ENCODE measurements at regions not wholly inside any gene's neighbourhood (a gene's known extent, or its start where the extent isn't known, plus 50 kb on each side); places are given as distances from the start of the nearest gene placed in this dataset.
"Not testable (repeated sequence)": the region's sequence is repeated elsewhere in the genome, so short reads cannot be mapped to it uniquely, and the experiment has no call there.

DNA sequence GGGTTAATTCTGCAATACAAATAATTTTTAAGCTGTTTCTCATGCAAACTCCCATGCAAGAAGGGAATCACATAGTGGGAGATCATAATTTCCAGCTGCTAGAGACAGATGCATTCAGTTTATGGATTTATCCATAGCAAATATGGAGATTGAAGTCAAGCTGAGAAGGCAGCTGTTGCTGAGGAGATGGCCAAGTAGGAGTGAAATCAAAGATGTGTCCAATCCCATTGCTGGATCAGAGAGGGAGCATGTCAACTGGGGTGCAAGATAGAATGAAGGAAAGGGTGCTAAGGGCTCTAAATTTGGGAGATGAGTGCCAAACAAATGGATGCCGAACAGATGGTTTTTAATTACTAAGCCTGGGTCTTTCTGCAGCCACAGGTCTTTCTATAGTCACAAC lies 504.5 kb downstream of the NFIB start:
- DNase-seq = no peak

DNA sequence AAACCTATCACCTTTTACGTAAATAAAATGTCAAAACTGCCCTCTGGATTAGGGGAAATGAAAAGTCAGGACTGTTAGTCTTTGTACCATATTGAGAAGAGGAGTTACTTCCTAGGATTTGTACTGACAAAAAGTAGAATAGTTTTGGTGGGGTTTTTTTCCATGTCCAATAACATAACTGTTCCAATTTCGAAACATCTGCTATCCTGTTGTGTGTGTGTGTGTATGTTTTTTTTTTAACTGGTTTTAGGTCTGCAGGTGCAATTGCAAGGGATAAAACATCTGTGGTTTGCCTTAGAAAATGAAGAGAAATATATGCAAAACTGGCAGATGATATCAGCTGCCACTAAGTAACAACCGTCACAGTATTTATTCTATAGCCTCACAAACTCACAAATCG lies 506.8 kb downstream of the NFIB start:
- no peak for DNase-seq

DNA sequence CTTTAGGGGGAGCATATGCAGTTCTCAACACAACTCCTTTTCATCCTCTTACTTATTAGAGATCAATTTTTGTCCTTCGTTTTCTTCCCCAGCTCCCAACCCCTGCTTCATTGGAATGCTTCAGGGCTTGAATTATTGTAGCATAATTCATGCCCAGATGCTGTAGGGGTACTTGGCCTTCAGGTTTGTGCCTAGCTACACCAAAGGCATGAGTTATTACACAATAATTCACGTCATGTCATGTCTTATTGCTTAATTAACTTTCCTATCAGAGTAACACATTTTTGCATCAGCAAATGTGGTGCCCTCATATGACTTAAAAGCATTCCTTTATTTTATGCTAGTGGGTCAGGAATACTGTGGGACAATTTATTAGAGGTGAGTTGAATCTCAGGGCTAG lies 507.2 kb downstream of the NFIB start:
- DNase-seq = no peak

DNA sequence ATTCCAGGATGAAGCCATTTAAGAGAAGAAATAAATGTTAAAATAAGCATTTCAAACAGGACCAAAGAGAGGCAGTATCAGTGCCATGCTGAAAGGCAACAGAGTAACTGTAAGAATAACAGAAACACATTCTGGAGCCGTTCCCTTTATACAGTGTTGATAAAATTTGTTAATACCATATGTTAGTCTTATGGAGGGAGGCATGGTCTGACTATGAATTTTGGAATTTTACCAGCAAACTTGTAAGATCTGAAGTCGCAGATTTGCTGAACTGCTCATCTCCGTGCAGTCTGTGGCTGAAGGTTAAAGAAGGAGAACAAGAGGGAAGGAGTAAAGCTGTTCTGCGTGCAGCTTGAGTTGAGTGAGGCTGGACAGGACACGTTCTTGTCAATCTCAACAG lies 508.4 kb downstream of the NFIB start:
- no peak for DNase-seq

DNA sequence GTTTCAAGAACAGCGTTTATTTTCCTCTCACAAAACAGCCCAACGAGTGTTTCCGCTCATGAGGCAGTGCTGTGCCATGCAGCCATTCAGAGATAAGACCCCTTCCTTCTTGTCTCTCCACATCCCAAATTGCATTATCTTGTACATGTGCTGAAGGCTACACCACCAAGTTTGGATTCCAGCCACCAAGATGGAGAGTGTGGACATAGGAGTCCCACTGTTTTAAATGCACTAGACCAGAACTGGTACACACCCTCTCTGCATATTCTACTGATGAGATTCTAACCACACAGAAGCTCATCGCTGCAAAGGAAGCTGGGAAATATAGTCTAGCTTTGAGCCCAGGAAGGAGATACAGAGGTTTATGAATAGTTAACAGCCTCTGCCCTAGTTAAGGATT lies 509.4 kb downstream of the NFIB start:
- no peak for DNase-seq

DNA sequence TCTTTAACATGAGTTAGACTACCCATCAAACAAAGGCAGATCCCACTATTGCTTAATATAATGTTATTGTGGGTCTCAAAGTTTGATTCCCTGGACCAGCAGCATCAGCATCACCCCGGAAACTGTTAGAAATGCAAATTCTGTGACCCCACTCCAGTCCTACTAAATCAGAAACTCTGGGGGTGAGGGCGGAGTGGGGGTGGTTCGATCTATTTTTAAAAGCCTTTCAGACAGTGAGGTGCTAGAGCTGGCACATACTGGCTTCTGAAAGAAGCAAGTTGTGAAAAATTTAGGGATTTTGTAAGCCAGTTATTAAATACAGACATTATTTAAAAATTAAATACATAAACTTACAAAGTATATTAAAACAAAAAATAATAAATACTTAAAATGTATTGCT lies 513.2 kb downstream of the NFIB start:
- DNase-seq = no peak

DNA sequence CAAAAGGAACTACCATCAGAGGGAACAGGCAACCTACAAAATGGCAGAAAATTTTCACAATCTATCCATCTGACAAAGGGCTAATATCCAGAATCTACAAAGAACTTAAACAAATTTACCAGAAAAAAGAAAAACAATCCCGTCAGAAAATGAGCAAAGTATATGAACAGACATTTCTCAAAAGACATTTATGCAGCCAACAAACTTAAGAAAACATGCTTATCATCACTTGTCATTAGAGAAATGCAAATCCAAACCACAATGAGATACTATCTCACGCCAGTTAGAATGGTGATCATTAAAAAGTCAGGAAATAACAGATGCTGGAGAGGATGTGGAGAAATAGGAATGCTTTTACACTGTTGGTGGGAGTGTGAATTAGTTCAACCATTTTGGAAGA lies 516.2 kb downstream of the NFIB start:
- not testable (repeated sequence) for DNase-seq

DNA sequence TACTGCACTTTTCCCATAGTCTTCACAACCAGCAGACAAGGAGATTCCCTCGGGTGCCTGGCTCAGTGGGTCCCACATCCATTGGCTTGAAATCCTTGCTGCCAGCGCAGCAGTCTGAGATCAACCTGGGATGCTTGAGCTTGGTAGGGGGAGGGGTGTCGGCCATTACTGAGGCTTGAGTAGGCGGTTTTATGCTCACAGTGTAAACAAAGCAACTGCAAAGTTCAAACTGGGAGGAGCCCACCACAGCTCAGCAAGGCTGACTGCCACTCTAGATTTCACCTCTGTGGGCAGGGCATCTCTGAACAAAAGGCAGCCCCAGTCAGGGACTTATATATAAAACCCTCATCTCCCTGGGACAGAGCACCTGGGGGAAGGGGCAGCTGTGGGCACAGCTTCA lies 512.3 kb upstream of the MPDZ start:
- no peak for DNase-seq

DNA sequence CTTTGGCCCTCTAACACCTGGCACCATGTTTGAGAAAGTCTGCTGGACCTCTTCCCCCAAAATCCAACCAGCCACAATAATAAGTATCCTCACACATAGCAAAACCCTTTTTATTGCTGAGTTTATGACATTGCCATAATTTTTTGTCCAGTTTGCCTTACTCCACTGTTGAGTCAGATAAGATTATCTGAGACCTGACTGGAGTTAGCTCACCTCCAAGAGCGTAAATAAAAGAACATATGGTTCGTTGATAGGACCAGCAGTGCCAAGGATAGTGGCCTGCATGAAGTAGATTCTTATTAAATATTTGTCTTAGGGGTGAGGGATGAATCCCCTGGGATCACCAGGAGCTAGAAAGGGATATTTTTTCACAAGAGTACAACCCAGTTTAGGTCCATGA lies 510.6 kb upstream of the MPDZ start:
- no peak for DNase-seq

DNA sequence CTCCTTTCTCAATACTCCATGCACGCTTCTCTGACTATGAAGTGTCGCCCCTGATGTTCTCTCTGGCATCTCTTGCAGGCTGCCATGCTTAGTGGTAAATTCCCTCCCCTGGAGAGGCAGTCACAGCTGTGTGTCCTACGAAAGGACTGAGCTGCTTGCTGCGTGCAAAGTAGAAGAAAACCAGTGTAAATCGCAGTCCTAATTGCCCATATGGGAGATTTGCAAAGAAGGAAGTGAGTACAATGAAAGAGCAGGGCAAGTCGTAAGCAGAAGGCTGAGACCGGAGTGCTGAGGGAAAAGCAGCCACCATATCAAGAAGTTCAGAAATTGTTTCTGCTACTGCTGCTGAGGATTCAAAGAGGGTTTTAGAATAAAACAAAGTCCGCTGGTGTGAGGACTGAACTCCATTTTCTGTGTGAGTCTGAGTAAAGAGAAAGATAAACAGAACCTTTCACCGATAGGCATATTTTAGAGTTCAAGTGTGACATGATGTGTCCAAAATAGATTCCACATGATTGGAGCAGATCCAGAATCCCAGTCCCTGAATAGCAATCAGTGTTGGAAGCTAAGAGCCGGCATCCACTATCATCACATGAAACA lies 507.8 kb upstream of the MPDZ start:
- no peak for DNase-seq

DNA sequence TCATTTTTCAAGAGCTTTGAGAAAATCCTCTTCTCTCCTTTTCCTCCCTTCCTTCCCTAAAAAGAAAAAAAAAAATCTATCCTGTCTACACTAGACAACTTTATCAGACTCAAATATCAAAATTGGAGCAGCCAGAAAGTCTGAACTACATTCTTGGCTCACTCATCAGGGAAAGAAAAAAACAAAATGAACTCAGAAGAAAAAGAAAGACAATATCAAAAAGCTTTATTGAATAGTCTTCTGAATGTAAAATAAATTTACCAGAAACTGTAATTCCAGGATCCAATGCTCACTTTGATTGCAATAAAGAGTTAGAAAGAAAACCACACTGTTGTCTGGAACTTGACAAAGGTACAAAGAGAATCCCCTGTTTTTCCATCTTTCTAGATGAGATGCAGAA lies 507.2 kb upstream of the MPDZ start:
- DNase-seq = no peak

DNA sequence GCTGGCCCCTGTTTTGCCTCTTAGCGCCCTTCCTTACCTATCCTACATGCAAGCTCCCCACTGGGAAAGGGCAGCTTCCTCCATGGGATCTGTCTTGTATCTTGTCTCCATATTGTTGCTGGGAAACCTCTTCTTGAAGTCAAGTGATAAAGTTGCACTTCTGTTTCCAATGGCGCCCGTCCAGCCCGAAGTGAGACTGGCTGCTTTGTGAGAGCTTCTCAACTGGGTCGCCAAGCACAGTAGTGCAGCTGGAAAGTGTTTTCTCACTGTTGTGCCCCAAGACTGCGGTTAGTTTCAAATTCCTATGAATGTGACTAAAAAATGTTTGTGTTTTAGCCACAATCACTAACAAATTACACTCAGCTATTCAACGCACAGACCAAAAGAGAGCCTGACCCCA lies 506.6 kb upstream of the MPDZ start:
- DNase-seq = no peak

DNA sequence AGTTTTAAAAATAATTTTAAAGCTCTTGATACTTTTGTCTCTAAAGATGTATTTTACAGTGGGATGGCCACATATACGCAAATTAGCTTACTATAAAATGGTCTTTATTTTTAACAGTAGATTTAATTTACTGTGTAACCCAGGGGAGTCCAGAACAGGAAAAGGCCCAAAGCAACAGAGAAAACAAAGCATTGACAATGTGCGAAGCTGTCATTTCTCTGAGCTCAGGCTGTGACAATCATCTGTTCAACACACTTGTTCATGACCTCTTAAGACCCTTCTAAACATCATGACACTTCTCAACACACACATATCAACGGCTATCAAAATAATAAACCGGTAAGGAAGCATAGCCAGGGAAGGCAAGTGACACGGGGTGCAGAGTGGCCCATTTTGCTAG lies 499.6 kb upstream of the MPDZ start:
- no peak for DNase-seq

DNA sequence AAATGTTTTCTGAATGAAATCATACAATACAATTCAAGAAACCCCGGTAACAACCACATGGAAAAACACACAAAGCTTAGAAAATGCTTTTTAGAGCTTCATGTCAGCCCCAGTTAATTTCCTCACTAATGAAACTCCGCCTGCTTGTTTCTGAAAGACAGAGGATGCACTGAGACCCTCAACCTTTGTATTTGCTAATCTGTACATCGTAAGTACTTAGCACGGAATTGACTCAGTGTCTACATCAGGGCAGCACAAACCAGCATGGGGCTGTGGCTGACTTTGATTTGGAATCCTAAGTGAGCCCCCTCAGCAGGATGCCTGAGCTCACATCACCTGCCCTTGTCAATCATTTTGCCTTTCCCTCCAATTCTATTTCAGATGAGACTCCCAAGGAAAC lies 499.1 kb upstream of the MPDZ start:
- no peak for DNase-seq

DNA sequence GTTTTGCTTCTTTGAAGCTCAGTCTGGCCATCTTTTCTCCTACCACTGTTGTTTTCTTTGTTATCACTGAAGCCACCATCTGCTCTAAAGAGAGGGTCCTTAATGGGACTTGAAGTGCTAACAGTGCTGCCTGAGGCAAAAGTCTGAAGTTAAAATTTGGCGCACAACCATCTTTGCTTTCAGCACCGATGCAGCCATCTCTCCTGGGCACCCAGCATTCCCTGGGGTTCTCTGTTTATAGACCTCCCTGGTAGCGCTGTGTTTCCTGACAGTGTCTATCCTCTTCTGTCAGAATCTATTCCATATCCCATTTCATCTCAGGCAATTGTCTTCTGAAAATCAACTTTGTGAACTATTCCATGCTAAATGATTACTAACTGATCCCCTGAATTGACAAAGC lies 491.5 kb upstream of the MPDZ start:
- no peak for DNase-seq

DNA sequence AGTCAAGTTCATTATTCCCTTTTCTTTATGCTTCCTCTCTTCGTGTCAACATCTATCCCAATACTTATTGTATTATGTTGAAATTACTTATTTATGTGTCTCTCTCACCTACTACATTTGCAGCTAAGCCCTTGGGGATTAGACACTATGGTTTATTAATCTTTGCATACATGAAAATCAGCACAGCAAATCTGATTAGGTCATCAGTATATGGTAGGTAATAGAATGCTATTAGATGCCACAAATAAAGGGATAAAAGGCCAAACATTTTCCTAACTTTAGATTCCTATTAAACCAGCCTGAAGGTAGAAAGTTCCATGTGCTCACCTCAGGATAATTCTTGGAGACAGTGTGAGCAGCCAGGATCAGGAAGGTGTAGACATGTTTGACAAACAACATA lies 490.1 kb upstream of the MPDZ start:
- no peak for DNase-seq

DNA sequence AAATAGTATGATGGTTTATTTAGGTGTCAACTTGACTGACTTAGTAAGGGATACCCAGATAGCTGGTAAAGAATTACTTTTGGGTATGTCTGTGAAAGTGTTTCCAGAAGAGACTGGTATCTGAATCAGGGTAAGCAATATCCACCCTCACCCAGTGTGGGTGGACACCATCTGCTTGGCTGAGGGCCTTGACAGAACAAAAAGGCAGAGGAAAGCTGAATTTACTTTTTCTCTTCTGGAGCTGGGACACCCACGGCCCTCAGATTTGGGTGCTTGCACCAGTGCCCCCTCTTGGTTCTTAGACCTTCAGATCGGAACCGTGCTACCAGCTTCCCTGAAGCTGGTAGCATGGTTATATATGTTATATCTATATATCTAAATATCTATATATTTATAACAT lies 489.5 kb upstream of the MPDZ start:
- no peak for DNase-seq

DNA sequence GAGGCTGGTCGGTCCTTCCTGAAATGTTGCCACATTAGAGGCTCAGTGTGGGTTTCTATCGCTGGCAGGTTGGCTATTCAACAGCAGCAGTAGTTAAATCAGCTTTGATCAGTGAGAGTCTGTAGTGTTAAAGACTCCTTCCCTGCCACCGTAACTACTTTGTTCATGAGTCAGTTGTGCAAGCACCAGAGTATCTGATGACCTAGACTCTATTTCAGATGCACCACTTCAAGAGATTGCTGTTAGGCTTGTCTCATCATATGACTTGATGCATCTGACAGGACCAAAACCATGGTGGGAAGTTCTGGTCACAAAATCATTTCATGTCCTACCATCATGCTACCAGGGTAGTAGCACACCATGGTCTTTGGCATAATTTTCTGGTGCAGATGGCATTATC lies 482.7 kb upstream of the MPDZ start:
- DNase-seq = no peak

DNA sequence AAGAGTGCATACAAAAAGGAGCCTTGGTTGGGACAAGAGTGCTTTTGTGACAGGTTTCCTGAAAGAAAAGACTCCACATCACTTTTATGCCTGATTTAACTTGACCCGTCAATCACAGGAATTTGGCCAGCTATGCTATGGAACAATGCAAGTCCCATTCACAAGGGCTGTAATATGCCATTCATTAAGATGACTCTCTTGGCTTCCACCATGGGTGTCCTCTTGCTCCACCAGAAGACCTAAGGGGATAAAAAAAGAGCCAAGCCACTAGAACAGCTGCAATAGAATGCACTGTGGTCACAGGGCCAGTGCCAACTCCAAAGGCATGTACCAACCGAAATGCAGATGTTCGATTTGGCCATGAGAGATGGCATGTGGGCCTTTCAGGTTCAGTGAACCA lies 480.1 kb upstream of the MPDZ start:
- DNase-seq = no peak

DNA sequence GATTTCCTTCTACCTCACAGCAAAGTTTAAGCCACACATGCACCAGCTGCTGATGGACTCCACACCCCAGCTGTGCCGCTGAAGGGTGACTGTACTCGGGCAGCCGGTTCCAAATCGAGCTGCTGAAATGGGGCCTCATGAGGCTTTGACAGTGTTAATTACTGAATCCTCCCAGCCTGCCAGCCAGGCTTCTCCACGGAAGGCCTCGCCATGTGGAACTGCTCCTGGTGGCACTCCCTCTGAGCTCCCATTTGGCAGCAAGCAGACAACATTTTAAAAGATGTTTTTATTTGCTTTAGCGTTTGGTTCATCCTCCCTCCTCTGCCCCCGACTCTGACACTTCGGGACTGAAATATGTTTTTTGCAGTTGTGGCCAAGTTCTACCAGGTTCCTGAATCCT lies 479.4 kb upstream of the MPDZ start:
- DNase-seq = no peak

DNA sequence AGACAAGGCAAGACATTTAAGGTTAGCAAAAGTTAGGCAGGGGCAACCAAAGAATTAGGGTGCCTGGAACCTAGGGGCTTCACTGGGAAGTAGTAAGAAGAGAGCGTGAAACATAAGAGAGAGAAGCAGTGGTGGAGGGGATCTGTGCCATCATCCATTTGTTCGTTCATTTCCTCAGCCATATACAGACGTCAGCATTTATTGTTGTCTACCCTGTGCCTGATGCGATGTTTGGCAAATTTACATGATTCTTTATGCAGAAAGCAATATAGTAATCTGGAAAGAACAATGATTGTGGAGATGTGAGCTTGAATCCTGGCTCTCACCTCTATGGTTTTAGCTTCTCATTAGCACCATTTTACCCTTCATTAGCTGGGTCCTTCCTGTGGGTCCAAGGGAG lies 477.5 kb upstream of the MPDZ start:
- DNase-seq = no peak

DNA sequence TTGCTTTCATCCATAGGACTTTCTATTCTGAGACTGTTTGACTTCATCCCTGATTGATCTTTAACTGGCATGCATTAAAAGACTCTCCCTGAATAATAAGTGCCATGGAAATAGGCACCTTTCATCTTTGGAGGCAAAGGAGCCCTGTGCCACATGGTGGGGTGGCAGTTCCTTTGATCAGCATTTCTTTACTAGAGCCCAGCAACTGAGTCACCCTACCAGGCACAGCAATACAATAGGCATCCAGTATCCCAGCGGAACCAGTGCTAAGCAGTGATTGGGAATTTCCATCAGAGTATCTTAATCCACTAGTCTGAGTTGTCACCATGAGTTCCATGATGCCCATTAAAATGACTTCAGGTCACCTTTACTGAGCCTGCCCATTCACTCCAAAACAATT lies 476.1 kb upstream of the MPDZ start:
- no peak for DNase-seq

DNA sequence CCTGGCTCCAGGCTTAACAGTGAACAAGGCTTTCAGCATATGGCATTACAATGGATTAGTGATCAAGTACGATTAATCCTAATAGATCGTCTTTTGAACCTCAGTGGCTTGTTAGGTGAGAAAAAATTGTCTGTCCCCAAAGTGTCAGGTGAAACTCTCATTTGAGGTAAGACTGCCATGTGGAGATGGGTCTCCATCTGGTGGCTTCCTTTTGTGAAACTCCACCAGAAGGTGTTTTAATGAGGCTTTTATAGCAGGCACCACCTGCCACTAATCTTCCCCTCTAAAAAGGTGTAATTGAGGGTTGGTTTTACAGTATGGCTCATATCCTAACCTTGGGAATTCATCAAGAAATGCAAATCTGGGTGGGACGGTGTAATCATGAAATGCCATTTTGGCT lies 471.1 kb upstream of the MPDZ start:
- no peak for DNase-seq

DNA sequence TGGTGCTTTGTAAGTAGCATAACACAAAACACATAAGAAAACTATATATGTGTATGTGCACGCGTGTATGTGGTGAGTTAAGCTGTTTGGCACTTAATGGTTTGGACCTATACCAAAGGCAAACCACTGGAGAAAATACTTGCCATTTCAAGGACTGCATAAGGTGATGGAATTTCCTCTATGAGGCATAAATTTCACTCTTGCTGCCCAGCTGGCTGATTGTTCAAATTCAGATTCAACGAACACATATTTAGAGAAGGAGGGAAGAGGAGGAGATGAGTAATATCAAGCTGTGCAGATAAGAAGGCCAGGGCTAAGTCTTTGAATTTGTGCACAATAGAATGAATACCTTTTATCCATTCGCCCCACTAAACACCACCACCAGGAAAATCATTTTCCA lies 470.6 kb upstream of the MPDZ start:
- no peak for DNase-seq

DNA sequence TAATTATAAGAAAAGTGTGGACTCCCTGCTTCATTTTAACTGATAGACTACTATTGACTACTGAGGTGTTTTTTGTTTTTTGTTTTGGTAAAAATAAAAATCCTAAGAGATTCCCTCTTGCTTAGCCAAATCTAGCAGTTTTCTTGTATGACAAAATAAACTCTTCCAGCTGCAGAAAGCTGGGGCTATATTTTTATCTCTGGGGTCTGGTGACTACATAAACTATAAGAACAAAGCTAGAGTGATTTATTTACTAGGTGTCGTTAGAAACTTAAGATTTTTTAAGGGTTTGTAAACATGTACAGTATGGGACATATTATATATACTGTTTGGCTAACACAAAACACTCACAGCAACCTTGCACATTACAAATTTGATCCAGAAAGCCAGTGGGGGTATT lies 467.4 kb upstream of the MPDZ start:
- DNase-seq = no peak

DNA sequence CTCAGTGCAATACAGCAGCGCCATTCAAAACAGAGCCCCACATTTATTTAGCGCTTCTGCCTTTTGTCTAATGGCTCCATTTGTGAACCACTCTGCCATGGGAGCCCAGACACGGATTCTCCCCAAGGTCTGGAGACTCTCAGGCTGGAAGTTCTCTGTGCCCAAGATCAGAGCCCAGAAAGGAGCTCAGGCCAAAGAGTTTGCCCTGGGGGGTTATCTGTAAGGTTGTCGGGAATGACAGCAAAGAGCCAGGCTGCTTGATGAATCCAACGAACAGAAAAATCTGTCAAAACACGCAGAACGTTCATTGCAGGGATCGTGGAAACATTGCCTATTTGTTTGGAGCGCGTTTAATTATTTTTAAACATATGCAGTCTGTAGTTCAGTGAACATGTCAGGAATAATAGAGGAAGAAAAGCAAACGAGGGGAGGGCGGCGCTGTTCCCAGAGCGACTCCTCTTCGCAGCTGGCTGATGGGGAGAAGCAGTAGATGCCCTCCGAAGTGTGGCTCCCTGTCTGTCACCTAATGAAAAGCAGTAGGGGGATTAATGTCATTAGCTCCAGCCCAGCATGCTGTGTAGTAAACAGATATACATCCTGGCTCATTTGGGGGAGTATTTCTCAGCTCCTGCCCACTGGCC lies 464.9 kb upstream of the MPDZ start:
- no peak for DNase-seq

Measured in CD4-positive, alpha-beta T cell treated with Interleukin-12 subunit alpha and Interleukin-12 subunit beta, for 1 hour (primary cell).